ENCODE measurements at regions not wholly inside any gene's neighbourhood (a gene's known extent, or its start where the extent isn't known, plus 50 kb on each side); places are given as distances from the start of the nearest gene placed in this dataset.
"Not testable (repeated sequence)": the region's sequence is repeated elsewhere in the genome, so short reads cannot be mapped to it uniquely, and the experiment has no call there.

GRCh38 chr7:79984210-79984609 is 150.4 kb upstream of the GNAI1 start:
- no peak for ATAC-seq
- Histone ChIP-seq H3K36me3 (no peaks in the 10 kb centered on the region), H3K4me3 (no peak overlapping the region), H3K4me1 (no peaks in the 10 kb centered on the region), H3K27me3 (no peaks in the 10 kb centered on the region), H3K9me3 (no peaks in the 10 kb centered on the region), H3K27ac (no peak overlapping the region)
- in situ Hi-C loops (cut with MboI; ENCODE audit: low sequenced_read_pairs in 4 of 4), result no loop called here
- no peak for TF ChIP-seq POLR2A (IDR thresholded peaks at IDR 0.05)
- TF ChIP-seq CTCF (IDR thresholded peaks at IDR 0.05 in 4 of 5, conservative IDR thresholded peaks at IDR 0.05 in 1 of 5), result no peak
- intact Hi-C loops (cut with DNase I; ENCODE audit: low total_unique reads), result no loop called here
- DNase-seq, result no peak

GRCh38 chr7:79982141-79982770 is 152.4 kb upstream of the GNAI1 start:
- Histone ChIP-seq H3K27me3 (no peaks in the 10 kb centered on the region), H3K36me3 (no peaks in the 10 kb centered on the region), H3K4me1 (no peaks in the 10 kb centered on the region), H3K27ac (no peak overlapping the region), H3K4me3 (no peak overlapping the region), H3K9me3 (no peaks in the 10 kb centered on the region)
- DNase-seq, result no peak
- no peak for ATAC-seq
- in situ Hi-C loops (cut with MboI; ENCODE audit: low sequenced_read_pairs in 4 of 4) (no loop called here), intact Hi-C loops (cut with DNase I; ENCODE audit: low total_unique reads) (no loop called here)
- no peak for TF ChIP-seq POLR2A (IDR thresholded peaks at IDR 0.05)
- TF ChIP-seq CTCF (IDR thresholded peaks at IDR 0.05 in 4 of 5, conservative IDR thresholded peaks at IDR 0.05 in 1 of 5), result no peak

- H3K4me3 ChIP-seq, result no peak overlapping the region
- intact Hi-C loops (cut with DNase I; ENCODE audit: low total_unique reads), result no loop called here
- ATAC-seq (no peak), DNase-seq (no peak)
- H3K36me3 ChIP-seq, result no peaks in the 10 kb centered on the region
- no peaks in the 10 kb centered on the region for H3K27me3 ChIP-seq
- TF ChIP-seq CTCF (IDR thresholded peaks at IDR 0.05 in 4 of 5, conservative IDR thresholded peaks at IDR 0.05 in 1 of 5), result no peak
- no peak for TF ChIP-seq POLR2A (IDR thresholded peaks at IDR 0.05)
- no peaks in the 10 kb centered on the region for H3K9me3 ChIP-seq
- no peak overlapping the region for H3K27ac ChIP-seq
- in situ Hi-C loops (cut with MboI; ENCODE audit: low sequenced_read_pairs in 4 of 4), result no loop called here
- no peaks in the 10 kb centered on the region for H3K4me1 ChIP-seq
These were observed 154.3 kb upstream of the GNAI1 start for GRCh38 chr7:79980376-79980775.

GRCh38 chr7:79979437-79979836 is 155.2 kb upstream of the GNAI1 start:
- in situ Hi-C loops (cut with MboI; ENCODE audit: low sequenced_read_pairs in 4 of 4), result no loop called here
- DNase-seq, result no peak
- H3K36me3 ChIP-seq, result no peaks in the 10 kb centered on the region
- intact Hi-C loops (cut with DNase I; ENCODE audit: low total_unique reads), result no loop called here
- no peak for ATAC-seq
- no peaks in the 10 kb centered on the region for H3K27me3 ChIP-seq
- no peaks in the 10 kb centered on the region for H3K4me1 ChIP-seq
- no peak overlapping the region for H3K4me3 ChIP-seq
- no peaks in the 10 kb centered on the region for H3K9me3 ChIP-seq
- TF ChIP-seq POLR2A (IDR thresholded peaks at IDR 0.05) (no peak), CTCF (IDR thresholded peaks at IDR 0.05 in 4 of 5, conservative IDR thresholded peaks at IDR 0.05 in 1 of 5) (no peak)
- H3K27ac ChIP-seq, result no peak overlapping the region

- Histone ChIP-seq H3K27ac (no peak overlapping the region), H3K4me1 (no peaks in the 10 kb centered on the region), H3K4me3 (no peak overlapping the region), H3K36me3 (no peaks in the 10 kb centered on the region), H3K27me3 (no peaks in the 10 kb centered on the region), H3K9me3 (no peaks in the 10 kb centered on the region)
- ATAC-seq, result no peak
- intact Hi-C loops (cut with DNase I; ENCODE audit: low total_unique reads) (no loop called here), in situ Hi-C loops (cut with MboI; ENCODE audit: low sequenced_read_pairs in 4 of 4) (no loop called here)
- TF ChIP-seq POLR2A (IDR thresholded peaks at IDR 0.05) (no peak), CTCF (IDR thresholded peaks at IDR 0.05 in 4 of 5, conservative IDR thresholded peaks at IDR 0.05 in 1 of 5) (no peak)
- no peak for DNase-seq
These were observed 157.2 kb upstream of the GNAI1 start for GRCh38 chr7:79977481-79977880.

- H3K9me3 ChIP-seq; intact Hi-C loops (cut with DNase I; ENCODE audit: low total_unique reads); H3K4me1 ChIP-seq; DNase-seq; H3K27ac ChIP-seq; H3K27me3 ChIP-seq; H3K4me3 ChIP-seq; ATAC-seq; H3K36me3 ChIP-seq; in situ Hi-C loops (cut with MboI; ENCODE audit: low sequenced_read_pairs in 4 of 4): not testable (repeated sequence)
These were observed 158.0 kb upstream of the GNAI1 start for GRCh38 chr7:79976711-79977020.

- H3K27me3 ChIP-seq; H3K36me3 ChIP-seq; H3K27ac ChIP-seq; in situ Hi-C loops (cut with MboI; ENCODE audit: low sequenced_read_pairs in 4 of 4); H3K9me3 ChIP-seq; intact Hi-C loops (cut with DNase I; ENCODE audit: low total_unique reads); H3K4me1 ChIP-seq; ATAC-seq; H3K4me3 ChIP-seq; DNase-seq: not testable (repeated sequence)
These were observed 158.5 kb upstream of the GNAI1 start for GRCh38 chr7:79975986-79976710.

All from gastrocnemius medialis (tissue), 4 donors.